GM19324 (cell line): ENCODE measurements at regions not wholly inside any gene's neighbourhood (a gene's known extent, or its start where the extent isn't known, plus 50 kb on each side); places are given as distances from the start of the nearest gene placed in this dataset.
"Not testable (repeated sequence)": the region's sequence is repeated elsewhere in the genome, so short reads cannot be mapped to it uniquely, and the experiment has no call there.

ENCODE experiments used
- ATAC-seq: cut with Tn5 transposase; IDR thresholded peaks from one replicate; pipeline ENCODE4 v1.9.1; 2021; ENCODE audit warnings: mild to moderate bottlenecking, moderate library complexity; ENCODE audit not compliant: unreplicated experiment, low FRiP score

GRCh38 chr2:182477774-182478173, 50.9 kb upstream of the PDE1A start:
- no peak for ATAC-seq

DNA sequence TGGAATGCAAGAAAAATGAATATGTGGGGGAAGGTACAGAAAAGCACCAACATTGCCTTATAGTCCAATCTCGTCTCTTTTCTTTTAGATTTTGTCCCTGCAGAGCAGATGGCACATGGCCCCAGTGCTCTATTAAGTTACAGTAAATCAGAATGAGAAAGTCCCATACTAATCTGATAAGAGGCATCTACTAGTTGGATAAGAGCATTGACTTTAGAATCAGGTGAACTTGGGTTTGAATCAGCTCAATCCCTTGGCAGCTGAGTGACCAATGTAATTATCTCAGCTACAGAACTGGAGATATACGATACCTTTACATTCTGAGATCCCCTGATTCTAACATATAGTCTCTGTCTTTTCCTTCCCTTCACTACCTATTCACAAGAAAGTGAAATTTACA, 54.8 kb upstream of the PDE1A start:
- ATAC-seq: no peak

GRCh38 chr2:182482511-182482910, 55.7 kb upstream of the PDE1A start:
- no peak for ATAC-seq

DNA sequence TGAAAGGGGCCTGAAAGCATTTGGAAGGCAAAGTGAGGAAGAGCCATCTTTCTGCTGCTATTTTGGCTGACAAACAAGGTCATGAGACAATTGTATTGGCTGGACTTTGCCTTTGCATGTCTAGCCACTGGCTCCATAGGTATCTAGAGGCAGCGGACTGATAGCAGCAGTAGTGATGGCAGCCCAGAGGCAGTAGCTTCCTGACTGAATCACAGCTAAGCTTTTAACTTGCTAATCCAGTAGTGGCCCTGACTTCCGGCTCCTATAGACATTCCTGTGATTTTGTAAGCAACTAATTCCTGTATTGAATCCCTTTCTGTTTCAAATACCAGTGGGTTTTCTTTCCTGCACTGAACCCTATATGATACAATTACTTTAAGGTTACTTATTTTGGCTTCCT, 69.8 kb upstream of the PDE1A start:
- no peak for ATAC-seq

GRCh38 chr2:182499706-182500470, 73.1 kb upstream of the PDE1A start:
- no peak for ATAC-seq

DNA sequence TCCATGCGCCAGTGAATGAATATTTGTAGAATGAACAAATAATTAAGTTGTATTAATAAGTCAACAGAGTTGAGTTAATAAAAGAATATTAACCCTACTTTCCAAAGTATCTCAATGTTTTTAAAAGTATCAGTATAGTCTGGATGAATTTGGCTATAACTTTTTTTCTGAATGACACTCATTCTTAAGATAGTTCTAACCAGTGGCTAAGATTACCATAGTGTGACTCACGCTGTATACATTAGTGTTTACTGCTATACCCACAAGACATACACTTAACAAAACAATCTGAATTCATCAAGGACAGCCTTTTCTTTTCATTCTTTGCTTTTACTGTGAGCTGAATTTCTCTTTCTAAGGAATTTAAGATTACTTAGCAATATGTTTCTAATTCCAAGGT, 77.0 kb upstream of the PDE1A start:
- no peak for ATAC-seq

DNA sequence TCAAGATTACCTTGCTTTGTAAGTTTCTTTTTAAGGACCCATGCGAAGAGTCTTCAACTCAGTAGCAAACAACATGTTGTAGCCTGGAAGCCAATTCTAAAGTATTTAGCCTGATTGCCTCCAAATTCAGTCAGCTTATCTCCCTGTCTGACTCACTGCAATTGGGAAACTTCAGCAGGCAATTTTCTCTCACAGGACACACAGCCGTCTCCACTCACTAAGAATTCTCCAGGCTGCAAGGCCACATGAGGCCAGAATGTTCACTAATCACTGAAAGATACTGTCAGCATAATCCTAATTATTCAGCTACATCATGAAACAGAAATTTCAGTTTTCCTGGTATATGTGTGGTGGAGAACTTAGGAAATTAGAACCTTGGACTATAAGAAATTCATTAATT, 78.1 kb upstream of the PDE1A start:
- ATAC-seq: no peak

DNA sequence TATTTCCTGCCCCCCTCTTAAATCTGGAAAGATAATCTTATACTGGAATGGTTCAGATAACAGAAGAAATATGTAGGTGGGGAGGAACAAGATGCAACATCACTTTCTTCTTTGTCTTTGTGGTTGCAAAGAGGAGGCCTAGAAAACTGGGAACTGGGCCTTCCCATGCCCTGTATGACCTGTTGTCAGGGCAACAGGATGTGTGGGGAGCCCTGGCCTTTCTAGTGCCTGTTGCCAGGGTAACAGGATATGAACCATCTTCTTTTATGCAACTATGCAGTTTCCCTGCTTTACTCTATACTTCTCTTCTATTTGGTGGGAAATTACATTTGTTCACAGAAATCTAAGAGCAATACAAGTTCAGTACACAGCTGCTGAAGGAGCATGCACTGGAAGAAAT, 79.8 kb upstream of the PDE1A start:
- no peak for ATAC-seq

- not testable (repeated sequence) for ATAC-seq
These were observed 81.7 kb upstream of the PDE1A start for GRCh38 chr2:182508583-182508982.

DNA sequence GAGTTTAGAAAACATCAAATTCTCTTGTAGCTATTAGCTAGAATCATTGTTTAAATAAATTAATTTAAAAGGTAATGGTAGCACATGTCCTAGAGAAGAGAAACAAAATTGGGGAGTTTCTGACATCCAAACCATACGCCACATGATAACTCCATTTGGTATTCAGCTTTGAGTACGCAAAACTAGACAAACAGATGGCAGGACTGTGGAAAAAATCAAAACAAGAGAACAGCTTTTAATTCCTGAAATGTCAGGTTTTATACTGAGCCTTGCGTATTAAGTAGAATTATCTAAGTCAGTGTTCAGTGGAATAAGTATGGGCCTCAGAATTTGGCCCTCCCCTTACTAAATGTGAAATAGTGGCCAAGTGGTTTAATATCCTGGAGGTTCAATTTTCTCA, 82.4 kb upstream of the PDE1A start:
- no peak for ATAC-seq

- ATAC-seq: no peak
These were observed 94.9 kb upstream of the PDE1A start for GRCh38 chr2:182521453-182522404.

GRCh38 chr2:182522405-182522896, 95.6 kb upstream of the PDE1A start:
- ATAC-seq: no peak

DNA sequence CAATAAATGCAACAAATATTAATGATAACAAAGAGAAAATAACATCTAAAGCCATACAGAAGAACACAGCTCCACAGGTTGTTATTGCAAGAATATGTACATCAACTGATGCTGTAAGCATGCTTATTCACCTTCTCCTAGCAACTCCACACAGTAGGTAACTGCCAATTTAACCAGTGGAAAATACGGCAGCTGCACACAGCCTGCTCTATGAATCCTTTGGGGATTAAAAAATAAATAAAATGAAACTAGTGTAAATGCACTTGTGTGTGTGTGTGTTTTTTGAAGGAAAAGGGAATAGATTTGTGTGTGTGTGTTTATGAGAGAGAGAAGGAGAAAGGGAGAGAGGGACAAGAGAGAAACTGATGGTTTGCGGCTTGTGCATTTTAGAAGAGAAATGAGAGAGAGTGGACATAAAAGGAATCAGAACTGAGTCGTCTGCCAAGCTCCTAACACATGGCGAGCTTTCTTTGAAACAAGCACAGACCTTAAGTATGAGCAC, 96.2 kb upstream of the PDE1A start:
- no peak for ATAC-seq

GRCh38 chr2:182530636-182531035, 103.8 kb upstream of the PDE1A start:
- no peak for ATAC-seq

DNA sequence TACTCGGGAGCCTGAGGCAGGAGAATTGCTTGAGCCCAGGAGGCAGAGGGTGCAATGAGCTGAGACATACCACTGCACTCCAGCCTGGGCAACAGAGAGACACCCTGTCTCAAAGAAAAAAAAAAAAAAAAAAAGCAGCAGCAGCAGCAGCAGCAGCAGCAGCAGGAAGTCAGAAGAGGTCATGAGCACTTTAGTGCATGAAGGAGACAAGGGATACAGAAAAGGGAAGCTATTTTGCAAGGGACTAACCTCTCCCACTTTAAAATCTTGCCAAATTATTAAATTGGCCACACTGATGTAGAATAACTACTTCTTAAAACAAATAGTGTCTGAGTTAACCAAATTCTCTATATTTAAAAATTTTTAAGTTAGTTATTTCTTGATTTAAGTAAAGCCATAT, 113.4 kb upstream of the PDE1A start:
- no peak for ATAC-seq

DNA sequence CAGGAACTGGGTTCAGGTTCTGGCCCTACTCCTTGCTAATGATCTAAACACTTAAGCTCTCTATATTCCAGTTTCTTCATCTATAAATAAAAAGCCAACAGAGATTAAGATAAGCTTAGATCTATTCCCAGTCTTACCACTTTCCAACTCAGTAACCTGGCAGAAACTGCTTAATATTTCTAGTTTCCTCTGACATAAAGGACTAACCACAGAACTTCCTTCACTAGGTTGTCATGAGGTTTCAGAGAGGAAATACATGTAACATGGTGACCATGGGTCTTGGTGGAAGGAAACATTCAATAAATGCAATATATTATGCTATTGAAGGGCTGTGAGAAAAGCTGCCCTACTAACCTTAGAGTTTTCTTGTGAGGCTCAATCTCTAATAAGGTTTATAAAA, 114.4 kb upstream of the PDE1A start:
- ATAC-seq: peak; percentile 65

GRCh38 chr2:182542501-182543258, 115.8 kb upstream of the PDE1A start:
- ATAC-seq: no peak

- ATAC-seq: no peak
These were observed 117.1 kb upstream of the PDE1A start for GRCh38 chr2:182543741-182544525.

GRCh38 chr2:182545420-182546167, 118.8 kb upstream of the PDE1A start:
- ATAC-seq: peak; percentile 51
